BJ (cell line): ENCODE measurements at regions not wholly inside any gene's neighbourhood (a gene's known extent, or its start where the extent isn't known, plus 50 kb on each side); places are given as distances from the start of the nearest gene placed in this dataset.

Source experiments
- CTCF ChIA-PET: fragments of 350-600 bp; formaldehyde crosslinking; extraction: SDS; loops from one replicate; lab custom pipeline; 2021; ENCODE audit warnings: antibody characterized with exemption, inconsistent platforms; lab: Yijun Ruan, JAX
- POLR2A ChIA-PET: fragments of 300-600 bp; sonication (Branson Sonifier 250); formaldehyde crosslinking; extraction: SDS; loops from one replicate; lab custom pipeline; 2021; ENCODE audit warnings: antibody characterized with exemption; lab: Charles Lee
- DNase-seq: peaks from one replicate; pipeline ENCODE4 v3.0.0-alpha.2; 2011; ENCODE audit warnings: low read depth
- H3K27me3 ChIP-seq: 2 replicates; pipeline ENCODE4 v1.6.0; 2011; ENCODE audit warnings: low read length; ENCODE audit not compliant: control insufficient read depth, insufficient read depth
- H3K36me3 ChIP-seq: 2 replicates; pipeline ENCODE4 v1.5.1; 2011; ENCODE audit warnings: low read length; ENCODE audit not compliant: control insufficient read depth, insufficient read depth
- H3K4me3 ChIP-seq: 2 replicates; pipeline ENCODE4 v1.5.1; 2011; ENCODE audit warnings: low read depth, mild to moderate bottlenecking, control low read depth, low read length
- TF ChIP-seq, protein P1 (sequence below): IDR thresholded peaks from 2 replicates; pipeline ENCODE4 v1.5.1; 2011; ENCODE audit warnings: low read depth, mild to moderate bottlenecking, control low read depth, inconsistent platforms, low read length, moderate library complexity; ENCODE audit not compliant: insufficient read depth

DNA sequence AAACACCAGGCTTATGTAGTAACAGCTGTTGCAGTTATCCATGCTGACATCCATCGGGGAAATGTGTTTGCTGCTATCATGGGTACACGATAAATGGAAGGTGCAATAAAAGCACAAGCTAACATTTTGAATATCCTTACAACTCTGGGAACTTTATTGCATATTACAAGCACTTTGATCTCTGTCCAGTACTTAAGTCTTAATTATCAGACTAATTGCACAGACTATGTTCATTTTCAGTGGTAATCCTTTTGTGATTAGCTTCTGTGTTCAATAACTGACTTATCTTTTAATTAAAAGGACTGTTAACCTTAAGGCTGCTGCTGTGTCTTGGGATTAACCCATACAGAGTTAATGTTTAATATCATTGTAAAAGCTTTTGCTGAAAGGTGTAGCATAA, 101.4 kb upstream of the ATP5MC3 start:
- TF ChIP-seq, protein P1, sequence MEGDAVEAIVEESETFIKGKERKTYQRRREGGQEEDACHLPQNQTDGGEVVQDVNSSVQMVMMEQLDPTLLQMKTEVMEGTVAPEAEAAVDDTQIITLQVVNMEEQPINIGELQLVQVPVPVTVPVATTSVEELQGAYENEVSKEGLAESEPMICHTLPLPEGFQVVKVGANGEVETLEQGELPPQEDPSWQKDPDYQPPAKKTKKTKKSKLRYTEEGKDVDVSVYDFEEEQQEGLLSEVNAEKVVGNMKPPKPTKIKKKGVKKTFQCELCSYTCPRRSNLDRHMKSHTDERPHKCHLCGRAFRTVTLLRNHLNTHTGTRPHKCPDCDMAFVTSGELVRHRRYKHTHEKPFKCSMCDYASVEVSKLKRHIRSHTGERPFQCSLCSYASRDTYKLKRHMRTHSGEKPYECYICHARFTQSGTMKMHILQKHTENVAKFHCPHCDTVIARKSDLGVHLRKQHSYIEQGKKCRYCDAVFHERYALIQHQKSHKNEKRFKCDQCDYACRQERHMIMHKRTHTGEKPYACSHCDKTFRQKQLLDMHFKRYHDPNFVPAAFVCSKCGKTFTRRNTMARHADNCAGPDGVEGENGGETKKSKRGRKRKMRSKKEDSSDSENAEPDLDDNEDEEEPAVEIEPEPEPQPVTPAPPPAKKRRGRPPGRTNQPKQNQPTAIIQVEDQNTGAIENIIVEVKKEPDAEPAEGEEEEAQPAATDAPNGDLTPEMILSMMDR, result no peak
- POLR2A ChIA-PET, result no interaction called here

DNA sequence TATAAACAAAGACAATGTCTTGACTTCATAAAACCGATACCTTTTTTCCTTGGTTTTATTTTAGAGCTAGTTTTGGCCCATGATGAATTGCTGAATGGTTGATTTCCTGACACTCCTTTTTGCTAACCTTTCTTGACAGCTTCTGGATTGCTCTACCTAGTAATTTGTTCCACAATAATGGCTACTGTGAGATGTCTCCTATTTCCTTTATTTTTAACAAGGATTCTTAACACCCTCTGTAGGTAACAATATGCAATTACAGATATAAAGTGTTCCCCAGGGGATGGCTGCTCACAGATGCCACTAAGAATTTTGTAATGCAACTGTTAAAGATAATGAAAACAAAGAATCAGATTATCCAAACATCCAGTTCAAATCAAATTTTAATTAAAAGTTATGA, 100.8 kb upstream of the ATP5MC3 start:
- Histone ChIP-seq H3K27me3 (peaks cover 1% of the 10 kb centered on the region; the same call in 1 of the 2 replicates), H3K4me3 (no peak overlapping the region), H3K36me3 (no peaks in the 10 kb centered on the region)
- DNase-seq, result peak; percentile 4
- ChIA-PET POLR2A (no interaction called here), CTCF (interaction anchor here (0.6 to 3.2 kb wide), 13 partner anchors 10 to 713 kb away, joined by 3 to 14 read pairs (median 3); no protein-coding TSS in a partner anchor)
- TF ChIP-seq, protein P1, result peak; percentile 48

More for the DNA sequence above, 101.4 kb upstream of the ATP5MC3 start:
- no peak for DNase-seq
- Histone ChIP-seq H3K4me3 (no peak overlapping the region), H3K27me3 (peaks cover 1% of the 10 kb centered on the region; the same call in 1 of the 2 replicates), H3K36me3 (no peaks in the 10 kb centered on the region)
- CTCF ChIA-PET, result interaction anchor here (0.8 to 3.2 kb wide), 11 partner anchors 10 to 589 kb away, joined by 3 to 14 read pairs (median 3); no protein-coding TSS in a partner anchor

DNA sequence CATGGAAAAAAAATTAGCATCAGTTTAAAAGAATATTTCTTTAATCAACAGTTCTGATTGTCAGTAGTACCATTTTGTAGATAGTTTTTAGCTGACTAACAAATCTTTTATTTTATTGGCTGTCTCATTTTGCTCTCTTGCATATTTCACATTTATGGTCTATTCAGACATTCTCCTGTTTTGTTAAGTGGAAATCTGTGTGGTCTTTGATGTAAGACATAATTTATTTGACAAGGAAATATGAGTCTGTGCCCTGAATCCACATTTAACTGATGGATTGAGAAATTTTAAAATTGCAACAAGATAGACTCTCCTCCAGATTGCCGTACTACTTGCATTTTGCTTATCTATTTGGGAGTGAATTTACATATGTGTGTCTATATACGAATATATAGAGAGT, 96.3 kb upstream of the ATP5MC3 start:
- Histone ChIP-seq H3K36me3 (no peaks in the 10 kb centered on the region), H3K4me3 (no peak overlapping the region), H3K27me3 (no peaks in the 10 kb centered on the region; the same call in none of the 2 replicates)
- DNase-seq, result no peak
- ChIA-PET CTCF (interaction anchor here (2.2 kb wide), 1 partner anchor 26 kb away, joined by 7 read pairs; no protein-coding TSS in a partner anchor), POLR2A (no interaction called here)
- TF ChIP-seq, protein P1, result no peak

DNA sequence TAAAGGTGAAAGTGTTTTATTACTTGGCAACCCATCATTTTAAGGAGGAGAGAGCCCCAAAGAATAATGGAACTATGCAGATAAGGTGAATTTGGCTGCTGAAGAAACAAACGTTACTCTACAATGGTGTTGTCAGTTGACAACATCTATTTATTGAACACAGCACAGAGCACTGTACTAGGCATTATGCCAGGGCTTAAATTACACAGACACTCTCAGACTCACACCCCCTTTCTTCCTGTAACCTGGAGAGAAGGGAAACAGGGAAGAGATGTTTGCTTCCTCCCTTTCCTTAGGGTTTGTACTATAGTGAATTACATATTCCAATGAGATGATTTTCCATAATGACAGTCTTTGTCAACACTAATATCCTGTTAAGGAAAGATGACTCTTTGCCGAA, 94.0 kb upstream of the ATP5MC3 start:
- POLR2A ChIA-PET, result no interaction called here
- CTCF ChIA-PET, result interaction anchor here (0.9 kb wide), 1 partner anchor 9 kb away, joined by 3 read pairs; no protein-coding TSS in a partner anchor
- H3K27me3 ChIP-seq, result no peaks in the 10 kb centered on the region; the same call in none of the 2 replicates
- H3K36me3 ChIP-seq, result no peaks in the 10 kb centered on the region
- TF ChIP-seq, protein P1, result no peak
- DNase-seq, result no peak
- H3K4me3 ChIP-seq, result no peak overlapping the region

DNA sequence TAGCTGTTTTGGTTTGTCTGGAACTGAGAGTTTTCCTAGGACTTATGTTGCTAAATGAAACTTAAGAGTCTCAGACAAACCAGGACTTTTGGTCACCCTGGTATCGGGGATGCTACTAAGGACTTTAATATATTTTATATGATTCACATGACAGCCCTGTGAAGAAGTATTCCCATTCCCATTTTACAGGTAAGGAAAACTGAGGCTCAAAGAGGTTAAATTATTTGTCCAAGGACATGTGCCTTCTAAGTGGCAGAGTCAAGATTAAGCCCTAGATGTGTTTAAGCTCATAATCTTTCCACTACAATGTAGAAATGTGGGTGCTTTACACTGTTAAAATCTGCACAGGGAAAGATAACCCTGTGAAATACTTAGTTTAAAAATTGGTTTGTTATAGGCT, 77.7 kb upstream of the ATP5MC3 start:
- H3K4me3 ChIP-seq, result no peak overlapping the region
- ChIA-PET POLR2A (no interaction called here), CTCF (interaction anchor here (0.7 to 5.9 kb wide), 3 partner anchors 8 to 33 kb away, joined by 3 to 36 read pairs (median 3); no protein-coding TSS in a partner anchor)
- no peaks in the 10 kb centered on the region for H3K36me3 ChIP-seq
- no peaks in the 10 kb centered on the region; the same call in 1 of the 2 replicates for H3K27me3 ChIP-seq
- no peak for DNase-seq
- TF ChIP-seq, protein P1, result no peak
